Brain microvascular endothelial cell (primary cell): ENCODE measurements at regions not wholly inside any gene's neighbourhood (a gene's known extent, or its start where the extent isn't known, plus 50 kb on each side); places are given as distances from the start of the nearest gene placed in this dataset.

Experiments
- DNase-seq: peaks from one replicate; pipeline ENCODE4 v3.0.0-alpha.2; 2020
- H3K27ac ChIP-seq: fragments of 250-450 bp; sonication (Bioruptor Pico); 2 replicates; pipeline ENCODE4 v1.5.1; 2020; ENCODE audit warnings: mild to moderate bottlenecking, moderate library complexity
- H3K27me3 ChIP-seq: fragments of 250-450 bp; sonication (Bioruptor Pico); replicated peaks from 2 replicates; pipeline ENCODE4 v1.5.1; 2020; ENCODE audit warnings: mild to moderate bottlenecking
- H3K36me3 ChIP-seq: fragments of 250-450 bp; sonication (Bioruptor Pico); replicated peaks from 2 replicates; pipeline ENCODE4 v1.5.1; 2020; ENCODE audit warnings: mild to moderate bottlenecking
- H3K4me3 ChIP-seq: 2 replicates; pipeline ENCODE4 v1.5.1; 2011; ENCODE audit warnings: low read depth, mild to moderate bottlenecking, control low read depth, low read length, moderate library complexity
- in situ Hi-C: cut with HindIII; loops from 2 replicates; pipeline ENCODE4 v1.10.0; 2017; ENCODE audit warnings: low sequenced_read_pairs, low pct_ligation_motif_present
- TF ChIP-seq, protein P1 (sequence below): IDR thresholded peaks from 2 replicates; pipeline ENCODE4 v1.5.1; 2011; ENCODE audit warnings: low read depth, mild to moderate bottlenecking, moderate library complexity, low read length, control low read depth, inconsistent platforms; ENCODE audit errors: missing control alignments

GRCh38 chrX:9414416-9414815 is 50.4 kb upstream of the TBL1X start:
- Histone ChIP-seq H3K27me3 (no peaks in the 10 kb centered on the region), H3K4me3 (no peak overlapping the region), H3K36me3 (no peaks in the 10 kb centered on the region), H3K27ac (no peak overlapping the region)
- in situ Hi-C loops, result no loop called here
- TF ChIP-seq, protein P1, sequence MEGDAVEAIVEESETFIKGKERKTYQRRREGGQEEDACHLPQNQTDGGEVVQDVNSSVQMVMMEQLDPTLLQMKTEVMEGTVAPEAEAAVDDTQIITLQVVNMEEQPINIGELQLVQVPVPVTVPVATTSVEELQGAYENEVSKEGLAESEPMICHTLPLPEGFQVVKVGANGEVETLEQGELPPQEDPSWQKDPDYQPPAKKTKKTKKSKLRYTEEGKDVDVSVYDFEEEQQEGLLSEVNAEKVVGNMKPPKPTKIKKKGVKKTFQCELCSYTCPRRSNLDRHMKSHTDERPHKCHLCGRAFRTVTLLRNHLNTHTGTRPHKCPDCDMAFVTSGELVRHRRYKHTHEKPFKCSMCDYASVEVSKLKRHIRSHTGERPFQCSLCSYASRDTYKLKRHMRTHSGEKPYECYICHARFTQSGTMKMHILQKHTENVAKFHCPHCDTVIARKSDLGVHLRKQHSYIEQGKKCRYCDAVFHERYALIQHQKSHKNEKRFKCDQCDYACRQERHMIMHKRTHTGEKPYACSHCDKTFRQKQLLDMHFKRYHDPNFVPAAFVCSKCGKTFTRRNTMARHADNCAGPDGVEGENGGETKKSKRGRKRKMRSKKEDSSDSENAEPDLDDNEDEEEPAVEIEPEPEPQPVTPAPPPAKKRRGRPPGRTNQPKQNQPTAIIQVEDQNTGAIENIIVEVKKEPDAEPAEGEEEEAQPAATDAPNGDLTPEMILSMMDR, result no peak
- DNase-seq, result no peak
